ENCODE measurements at regions not wholly inside any gene's neighbourhood (a gene's known extent, or its start where the extent isn't known, plus 50 kb on each side); places are given as distances from the start of the nearest gene placed in this dataset.

DNA sequence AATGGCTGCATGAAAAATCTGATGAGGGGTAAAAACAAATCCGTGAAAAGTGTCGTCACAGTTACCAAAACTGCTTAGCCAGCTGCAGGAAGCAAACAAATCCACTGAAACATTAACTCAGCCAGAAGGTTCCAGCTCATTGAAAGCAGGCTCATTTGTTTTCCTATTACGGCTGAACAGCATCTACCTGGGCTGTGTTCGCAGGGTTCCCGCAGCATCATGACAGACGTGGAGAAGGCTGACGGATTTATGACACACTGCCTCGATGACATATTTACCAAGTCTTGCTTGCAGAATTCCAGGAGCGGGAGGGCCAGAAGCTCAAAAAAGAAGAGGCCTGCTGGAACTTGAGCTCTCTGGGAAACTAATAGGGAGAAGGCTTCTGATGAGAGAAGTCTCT is 781.1 kb downstream of the RAB28 start:
- no peaks in the 10 kb centered on the region for H3K27me3 ChIP-seq (ENCODE audit: control insufficient read depth, insufficient read depth, low read length)
- no peaks in the 10 kb centered on the region for H3K4me1 ChIP-seq (ENCODE audit: control insufficient read depth, insufficient read depth, low read length)

GRCh38 chr4:12701384-12701783 is 782.8 kb downstream of the RAB28 start:
- Histone ChIP-seq H3K27me3 (ENCODE audit: control insufficient read depth, insufficient read depth, low read length) (no peaks in the 10 kb centered on the region), H3K9me3 (ENCODE audit: control insufficient read depth, insufficient read depth, low read length) (no peaks in the 10 kb centered on the region), H3K36me3 (ENCODE audit: control insufficient read depth, insufficient read depth, low read length) (no peaks in the 10 kb centered on the region), H3K4me1 (ENCODE audit: control insufficient read depth, insufficient read depth, low read length) (no peaks in the 10 kb centered on the region), H3K9ac (ENCODE audit: low read depth, low read length) (no peak overlapping the region), H3K4me3 (ENCODE audit: low read depth, low read length) (no peak overlapping the region)

More for the DNA sequence above, 781.1 kb downstream of the RAB28 start:
- Histone ChIP-seq H3K9me3 (ENCODE audit: control insufficient read depth, insufficient read depth, low read length) (no peaks in the 10 kb centered on the region), H3K4me3 (ENCODE audit: low read depth, low read length) (no peak overlapping the region), H3K36me3 (ENCODE audit: control insufficient read depth, insufficient read depth, low read length) (no peaks in the 10 kb centered on the region), H3K9ac (ENCODE audit: low read depth, low read length) (no peak overlapping the region)

GRCh38 chr4:12697970-12698369 is 786.2 kb downstream of the RAB28 start:
- Histone ChIP-seq H3K4me3 (ENCODE audit: low read depth, low read length) (no peak overlapping the region), H3K36me3 (ENCODE audit: control insufficient read depth, insufficient read depth, low read length) (no peaks in the 10 kb centered on the region), H3K9ac (ENCODE audit: low read depth, low read length) (no peak overlapping the region), H3K27me3 (ENCODE audit: control insufficient read depth, insufficient read depth, low read length) (no peaks in the 10 kb centered on the region), H3K4me1 (ENCODE audit: control insufficient read depth, insufficient read depth, low read length) (no peaks in the 10 kb centered on the region), H3K9me3 (ENCODE audit: control insufficient read depth, insufficient read depth, low read length) (no peaks in the 10 kb centered on the region)

DNA sequence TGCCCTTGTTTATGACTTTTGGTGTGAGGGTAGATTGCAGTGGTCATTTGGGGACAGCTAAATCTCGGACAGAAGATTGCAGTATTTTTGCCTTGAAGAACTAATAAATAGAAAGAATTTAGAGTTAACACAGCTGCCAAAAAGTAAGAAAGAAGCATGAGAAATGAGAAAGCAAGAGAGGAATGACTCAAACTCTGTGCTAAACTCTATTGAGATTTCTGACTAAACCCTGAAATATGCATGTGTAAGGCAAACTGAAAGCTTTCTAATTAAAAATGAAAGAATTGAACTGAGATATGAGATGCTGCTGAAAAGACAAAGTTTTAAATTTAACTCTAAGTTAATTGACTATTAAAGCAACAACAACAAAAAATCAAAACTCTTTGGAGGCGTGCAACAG is 791.3 kb downstream of the RAB28 start:
- Histone ChIP-seq H3K36me3 (ENCODE audit: control insufficient read depth, insufficient read depth, low read length) (no peaks in the 10 kb centered on the region), H3K9me3 (ENCODE audit: control insufficient read depth, insufficient read depth, low read length) (no peaks in the 10 kb centered on the region), H3K9ac (ENCODE audit: low read depth, low read length) (no peak overlapping the region), H3K4me1 (ENCODE audit: control insufficient read depth, insufficient read depth, low read length) (no peaks in the 10 kb centered on the region), H3K27me3 (ENCODE audit: control insufficient read depth, insufficient read depth, low read length) (no peaks in the 10 kb centered on the region), H3K4me3 (ENCODE audit: low read depth, low read length) (no peak overlapping the region)

DNA sequence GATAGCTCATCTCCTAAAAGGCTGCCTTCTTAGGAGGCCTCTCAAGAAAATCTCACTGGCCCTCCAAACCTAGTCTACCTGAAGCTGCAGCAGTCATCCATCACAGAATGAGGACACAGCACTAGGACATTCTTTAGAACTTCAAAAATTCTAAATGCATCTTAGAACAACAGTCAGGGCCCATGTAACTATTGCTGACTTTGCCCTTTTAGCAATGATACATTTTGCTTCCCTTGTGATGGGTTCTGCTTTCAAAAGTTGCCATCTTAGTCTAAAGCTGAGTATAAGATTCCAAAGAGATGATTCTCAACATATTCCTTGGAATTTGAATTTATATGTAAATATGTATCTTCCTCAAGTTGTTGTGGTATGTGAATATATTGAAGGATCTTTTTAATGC is 793.0 kb downstream of the RAB28 start:
- Histone ChIP-seq H3K4me3 (ENCODE audit: low read depth, low read length) (no peak overlapping the region), H3K36me3 (ENCODE audit: control insufficient read depth, insufficient read depth, low read length) (no peaks in the 10 kb centered on the region), H3K27me3 (ENCODE audit: control insufficient read depth, insufficient read depth, low read length) (no peaks in the 10 kb centered on the region), H3K9me3 (ENCODE audit: control insufficient read depth, insufficient read depth, low read length) (no peaks in the 10 kb centered on the region), H3K9ac (ENCODE audit: low read depth, low read length) (no peak overlapping the region), H3K4me1 (ENCODE audit: control insufficient read depth, insufficient read depth, low read length) (no peaks in the 10 kb centered on the region)

DNA sequence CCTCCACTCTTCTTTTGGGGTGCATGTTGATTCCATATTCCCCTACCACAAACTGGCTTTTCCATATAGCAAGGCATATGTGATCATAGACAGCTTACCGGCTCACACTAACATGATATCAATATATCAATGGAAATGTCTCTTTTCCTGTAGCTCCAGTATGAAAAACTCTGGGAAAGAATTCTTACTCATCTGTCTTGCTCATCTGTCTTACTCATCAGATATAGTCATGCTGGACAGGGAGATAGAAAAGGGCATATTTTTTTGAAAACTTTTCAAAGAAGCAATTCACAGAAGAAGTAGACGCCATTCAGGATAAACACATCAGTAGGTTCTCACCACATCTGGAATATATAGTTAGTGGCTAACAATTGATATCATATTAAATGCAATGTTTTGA is 794.7 kb downstream of the RAB28 start:
- no peaks in the 10 kb centered on the region for H3K27me3 ChIP-seq (ENCODE audit: control insufficient read depth, insufficient read depth, low read length)
- H3K9ac ChIP-seq (ENCODE audit: low read depth, low read length), result no peak overlapping the region
- H3K4me1 ChIP-seq (ENCODE audit: control insufficient read depth, insufficient read depth, low read length), result no peaks in the 10 kb centered on the region
- no peaks in the 10 kb centered on the region for H3K9me3 ChIP-seq (ENCODE audit: control insufficient read depth, insufficient read depth, low read length)
- H3K4me3 ChIP-seq (ENCODE audit: low read depth, low read length), result no peak overlapping the region
- H3K36me3 ChIP-seq (ENCODE audit: control insufficient read depth, insufficient read depth, low read length), result no peaks in the 10 kb centered on the region

DNA sequence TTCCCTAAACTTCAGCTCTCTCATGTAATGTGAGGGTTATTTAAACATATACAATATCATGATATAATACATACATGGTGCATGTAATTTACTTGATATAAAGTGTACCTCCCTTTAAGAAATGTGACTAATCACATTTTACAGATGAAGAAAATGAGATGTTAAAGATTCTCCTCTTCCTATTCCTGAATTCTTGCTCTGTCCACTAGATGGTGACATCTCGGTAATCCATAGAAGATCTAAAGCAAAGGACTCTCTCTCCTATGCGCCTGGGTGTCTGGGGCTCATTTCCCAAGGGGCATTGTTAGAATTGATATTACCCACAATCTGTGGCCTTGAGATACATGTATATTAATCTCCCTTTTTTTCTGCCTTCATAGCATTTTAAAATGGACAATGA is 804.9 kb downstream of the RAB28 start:
- Histone ChIP-seq H3K9me3 (ENCODE audit: control insufficient read depth, insufficient read depth, low read length) (no peaks in the 10 kb centered on the region), H3K4me1 (ENCODE audit: control insufficient read depth, insufficient read depth, low read length) (no peaks in the 10 kb centered on the region), H3K4me3 (ENCODE audit: low read depth, low read length) (no peak overlapping the region), H3K36me3 (ENCODE audit: control insufficient read depth, insufficient read depth, low read length) (no peaks in the 10 kb centered on the region), H3K9ac (ENCODE audit: low read depth, low read length) (no peak overlapping the region), H3K27me3 (ENCODE audit: control insufficient read depth, insufficient read depth, low read length) (no peaks in the 10 kb centered on the region)

DNA sequence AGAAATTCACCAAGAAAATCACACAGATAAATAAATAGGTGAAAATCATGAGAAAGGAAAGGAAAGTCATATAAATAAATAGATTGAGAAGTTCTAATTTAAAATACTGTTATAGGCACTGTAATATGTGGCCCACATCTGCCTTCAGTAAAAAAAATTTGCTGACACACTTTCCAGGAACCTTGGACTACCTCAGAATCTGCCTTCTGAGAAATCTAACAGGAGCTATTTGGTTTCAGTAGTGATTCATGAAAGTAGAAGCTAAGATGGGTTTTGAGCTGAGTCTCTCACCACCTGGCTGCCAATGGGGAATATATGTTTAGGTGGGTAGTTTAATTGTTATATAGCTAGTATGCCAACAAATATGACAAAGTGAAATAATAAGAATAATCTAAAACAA is 810.0 kb downstream of the RAB28 start:
- Histone ChIP-seq H3K9ac (ENCODE audit: low read depth, low read length) (no peak overlapping the region), H3K4me1 (ENCODE audit: control insufficient read depth, insufficient read depth, low read length) (peaks cover 3% of the 10 kb centered on the region), H3K4me3 (ENCODE audit: low read depth, low read length) (no peak overlapping the region), H3K27me3 (ENCODE audit: control insufficient read depth, insufficient read depth, low read length) (no peaks in the 10 kb centered on the region), H3K36me3 (ENCODE audit: control insufficient read depth, insufficient read depth, low read length) (no peaks in the 10 kb centered on the region), H3K9me3 (ENCODE audit: control insufficient read depth, insufficient read depth, low read length) (no peaks in the 10 kb centered on the region)

GRCh38 chr4:12672303-12672702 is 811.8 kb downstream of the RAB28 start:
- Histone ChIP-seq H3K9ac (ENCODE audit: low read depth, low read length) (no peak overlapping the region), H3K36me3 (ENCODE audit: control insufficient read depth, insufficient read depth, low read length) (no peaks in the 10 kb centered on the region), H3K4me3 (ENCODE audit: low read depth, low read length) (no peak overlapping the region)

DNA sequence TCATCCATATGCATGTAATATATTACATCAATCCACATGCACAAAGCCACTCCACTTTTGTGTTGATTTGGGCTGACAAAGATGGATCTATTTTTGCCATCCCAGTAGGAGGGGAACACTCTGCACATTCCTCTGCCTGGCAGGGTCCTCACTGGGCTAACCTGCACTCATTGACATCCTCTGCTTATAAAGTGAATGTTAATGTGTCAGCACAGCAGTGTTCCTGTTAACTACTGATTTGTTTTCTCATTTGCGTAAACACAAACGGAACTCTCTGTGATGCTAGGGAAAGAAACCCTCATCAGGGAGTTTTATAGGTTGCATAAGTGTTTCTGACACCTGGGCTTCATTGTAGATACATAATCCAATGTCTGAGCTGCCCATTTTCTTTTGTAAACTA is 826.0 kb downstream of the RAB28 start:
- no peak overlapping the region for H3K4me3 ChIP-seq (ENCODE audit: low read depth, low read length)
- H3K36me3 ChIP-seq (ENCODE audit: control insufficient read depth, insufficient read depth, low read length), result no peaks in the 10 kb centered on the region
- no peak overlapping the region for H3K9ac ChIP-seq (ENCODE audit: low read depth, low read length)
- no peaks in the 10 kb centered on the region for H3K4me1 ChIP-seq (ENCODE audit: control insufficient read depth, insufficient read depth, low read length)
- peaks cover 3% of the 10 kb centered on the region for H3K9me3 ChIP-seq (ENCODE audit: control insufficient read depth, insufficient read depth, low read length)
- H3K27me3 ChIP-seq (ENCODE audit: control insufficient read depth, insufficient read depth, low read length), result no peaks in the 10 kb centered on the region

More at GRCh38 chr4:12672303-12672702, 811.8 kb downstream of the RAB28 start:
- Histone ChIP-seq H3K9me3 (ENCODE audit: control insufficient read depth, insufficient read depth, low read length) (no peaks in the 10 kb centered on the region), H3K4me1 (ENCODE audit: control insufficient read depth, insufficient read depth, low read length) (peaks cover 3% of the 10 kb centered on the region), H3K27me3 (ENCODE audit: control insufficient read depth, insufficient read depth, low read length) (no peaks in the 10 kb centered on the region)

DNA sequence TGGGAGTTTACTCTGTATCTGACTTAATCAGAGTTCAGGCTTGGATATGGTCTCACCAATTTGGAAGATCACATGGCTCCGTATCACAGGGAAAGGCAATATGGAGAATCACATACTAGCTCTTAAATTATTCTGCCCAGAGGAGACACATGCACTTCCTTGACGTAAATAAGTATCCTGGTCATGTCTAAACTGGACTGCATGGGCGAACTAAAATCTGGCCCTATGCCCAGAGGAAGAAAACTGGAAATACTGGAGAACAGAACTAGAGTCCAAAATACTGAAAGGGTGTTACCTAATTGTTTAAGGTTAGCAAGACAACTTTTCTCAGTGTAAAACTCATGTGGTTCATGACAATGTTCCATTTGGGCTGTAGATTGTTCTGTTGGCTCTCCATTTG is 832.3 kb downstream of the RAB28 start:
- Histone ChIP-seq H3K9ac (ENCODE audit: low read depth, low read length) (no peak overlapping the region), H3K27me3 (ENCODE audit: control insufficient read depth, insufficient read depth, low read length) (no peaks in the 10 kb centered on the region), H3K36me3 (ENCODE audit: control insufficient read depth, insufficient read depth, low read length) (no peaks in the 10 kb centered on the region), H3K4me1 (ENCODE audit: control insufficient read depth, insufficient read depth, low read length) (no peaks in the 10 kb centered on the region), H3K9me3 (ENCODE audit: control insufficient read depth, insufficient read depth, low read length) (no peaks in the 10 kb centered on the region), H3K4me3 (ENCODE audit: low read depth, low read length) (no peak overlapping the region)

- Histone ChIP-seq H3K36me3 (ENCODE audit: control insufficient read depth, insufficient read depth, low read length) (no peaks in the 10 kb centered on the region), H3K9ac (ENCODE audit: low read depth, low read length) (no peak overlapping the region), H3K4me1 (ENCODE audit: control insufficient read depth, insufficient read depth, low read length) (no peaks in the 10 kb centered on the region), H3K27me3 (ENCODE audit: control insufficient read depth, insufficient read depth, low read length) (no peaks in the 10 kb centered on the region), H3K9me3 (ENCODE audit: control insufficient read depth, insufficient read depth, low read length) (no peaks in the 10 kb centered on the region), H3K4me3 (ENCODE audit: low read depth, low read length) (no peak overlapping the region)
Observed at GRCh38 chr4:12645732-12646131, 838.4 kb downstream of the RAB28 start.

DNA sequence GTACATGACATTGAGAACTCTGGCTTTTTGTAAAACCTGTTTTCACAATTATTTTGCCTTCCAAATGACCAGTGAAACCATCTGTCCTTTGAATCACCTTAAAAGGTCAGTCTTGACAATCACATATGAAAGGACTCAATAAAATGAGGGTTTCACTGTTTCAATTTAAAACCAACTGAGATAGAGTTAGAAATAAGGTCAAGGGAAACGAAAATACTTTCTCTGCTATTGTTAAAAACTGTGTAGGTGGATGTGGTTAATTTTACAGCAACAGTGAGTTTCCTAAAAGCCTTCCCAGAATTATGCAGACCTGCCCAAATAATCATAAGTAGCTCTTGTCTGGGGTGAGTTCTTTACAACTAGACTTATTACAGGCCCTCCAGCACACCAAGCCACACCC is 839.9 kb downstream of the RAB28 start:
- H3K27me3 ChIP-seq (ENCODE audit: control insufficient read depth, insufficient read depth, low read length), result no peaks in the 10 kb centered on the region
- H3K9ac ChIP-seq (ENCODE audit: low read depth, low read length), result no peak overlapping the region
- H3K9me3 ChIP-seq (ENCODE audit: control insufficient read depth, insufficient read depth, low read length), result no peaks in the 10 kb centered on the region
- H3K36me3 ChIP-seq (ENCODE audit: control insufficient read depth, insufficient read depth, low read length), result no peaks in the 10 kb centered on the region
- no peaks in the 10 kb centered on the region for H3K4me1 ChIP-seq (ENCODE audit: control insufficient read depth, insufficient read depth, low read length)
- no peak overlapping the region for H3K4me3 ChIP-seq (ENCODE audit: low read depth, low read length)

All from iPS-15b (cell line).